K562 (cell line): ENCODE measurements at regions not wholly inside any gene's neighbourhood (a gene's known extent, or its start where the extent isn't known, plus 50 kb on each side); places are given as distances from the start of the nearest gene placed in this dataset.
A peak's percentile ranks its signal among the peaks of the same experiment; 100 is the strongest.

Experiments
- AFF4 ChIP-seq: sonication (generic); formaldehyde crosslinking; IDR thresholded peaks from 2 replicates; pipeline ENCODE4 v1.8.0; 2023; ENCODE audit warnings: mild to moderate bottlenecking, missing genetic modification reagents
- CBFA2T2 ChIP-seq: fragments of 450-650 bp; conservative IDR thresholded peaks from 2 replicates; pipeline ENCODE4 v1.6.1; 2017; ENCODE audit warnings: mild to moderate bottlenecking
- CREBBP ChIP-seq: IDR thresholded peaks from one replicate; pipeline ENCODE4 v1.6.1; 2012; ENCODE audit warnings: low read depth, mild to moderate bottlenecking, control low read depth, inconsistent platforms, low read length
- DNMT1 ChIP-seq: fragments of 450-650 bp; IDR thresholded peaks from 2 replicates; pipeline ENCODE4 v1.6.1; 2016; ENCODE audit warnings: antibody characterized with exemption, mild to moderate bottlenecking
- GTF2A2 ChIP-seq: IDR thresholded peaks from 2 replicates; pipeline ENCODE4 v1.6.1; 2016; ENCODE audit warnings: mild to moderate bottlenecking, missing genetic modification characterization, missing compliant biosample characterization
- HNRNPH1 ChIP-seq: fragments of 200-400 bp; formaldehyde crosslinking; optimal IDR thresholded peaks from 2 replicates; pipeline ENCODE3; 2017; ENCODE audit warnings: low read depth, mild to moderate bottlenecking, low read length, moderate library complexity
- LEF1 ChIP-seq: fragments of 450-650 bp; IDR thresholded peaks from 2 replicates; pipeline ENCODE4 v1.6.1; 2016; ENCODE audit warnings: mild to moderate bottlenecking
- MXD1 ChIP-seq: fragments of 250-450 bp; sonication (Bioruptor Pico); IDR thresholded peaks from 2 replicates; pipeline ENCODE4 v1.8.0; 2021; ENCODE audit warnings: borderline replicate concordance, mild to moderate bottlenecking, moderate library complexity; ENCODE audit not compliant: poor library complexity, severe bottlenecking
- NRF1 ChIP-seq, 2 experiments: fragments of 450-650 bp; IDR thresholded peaks in 1 of 2; conservative IDR thresholded peaks in 1 of 2; 2 replicates each; pipeline ENCODE4 v1.6.1; 2014; ENCODE audit warnings: mild to moderate bottlenecking in 2 of 2
- NUFIP1 ChIP-seq: fragments of 450-650 bp; IDR thresholded peaks from 2 replicates; pipeline ENCODE4 v1.6.1; 2018; ENCODE audit not compliant: partially characterized antibody
- PHF8 ChIP-seq: fragments of 200-600 bp; sonication (generic); IDR thresholded peaks from 2 replicates; pipeline ENCODE4 v1.6.1; 2012; ENCODE audit warnings: mixed run types, mild to moderate bottlenecking, inconsistent platforms, low read length, moderate library complexity, borderline replicate concordance
- PREB ChIP-seq: sonication (generic); formaldehyde crosslinking; IDR thresholded peaks from 2 replicates; pipeline ENCODE4 v1.8.1; 2023; ENCODE audit warnings: mild to moderate bottlenecking, missing genetic modification reagents
- PRPF4 ChIP-seq: fragments of 200-400 bp; formaldehyde crosslinking; IDR thresholded peaks from one replicate; pipeline ENCODE4 v1.6.1; 2017; ENCODE audit warnings: low read length, low read depth, mild to moderate bottlenecking; ENCODE audit not compliant: insufficient read depth, poor library complexity, severe bottlenecking
- PTBP1 ChIP-seq: fragments of 200-400 bp; formaldehyde crosslinking; IDR thresholded peaks from 2 replicates; pipeline ENCODE4 v1.6.1; 2017; ENCODE audit warnings: low read depth, low read length
- SMAD2 ChIP-seq: fragments of 150-350 bp; IDR thresholded peaks from 2 replicates; pipeline ENCODE4 v1.6.1; 2014; ENCODE audit warnings: low read depth, mild to moderate bottlenecking, low read length
- TAL1 ChIP-seq: fragments of 450-650 bp; IDR thresholded peaks from 2 replicates; pipeline ENCODE4 v1.6.1; 2016; ENCODE audit warnings: mild to moderate bottlenecking
- TBP ChIP-seq: optimal IDR thresholded peaks from 2 replicates; pipeline ENCODE3; 2011; ENCODE audit warnings: low read depth, low read length, improper control_type of control experiment
- THRAP3 ChIP-seq: fragments of 450-650 bp; IDR thresholded peaks from 2 replicates; pipeline ENCODE4 v1.6.1; 2016; ENCODE audit warnings: mild to moderate bottlenecking, inconsistent platforms, borderline replicate concordance
- TRIM28 ChIP-seq: fragments of 450-650 bp; IDR thresholded peaks from 2 replicates; pipeline ENCODE4 v1.6.1; 2017
- ZNF12 ChIP-seq: sonication (generic); formaldehyde crosslinking; IDR thresholded peaks from 2 replicates; pipeline ENCODE4 v1.4.0; 2020; ENCODE audit warnings: mild to moderate bottlenecking, missing genetic modification reagents
- ZNF253 ChIP-seq: fragments of 250-450 bp; sonication (Bioruptor Pico); conservative IDR thresholded peaks from 2 replicates; pipeline ENCODE4 v1.6.1; 2021; ENCODE audit warnings: mild to moderate bottlenecking
- ZNF398 ChIP-seq: fragments of 250-450 bp; sonication (Bioruptor Pico); IDR thresholded peaks from 2 replicates; pipeline ENCODE4 v1.8.0; 2021; ENCODE audit warnings: moderate library complexity, mild to moderate bottlenecking, inconsistent platforms
- ZNF75A ChIP-seq: fragments of 450-650 bp; formaldehyde crosslinking; IDR thresholded peaks from 2 replicates; pipeline ENCODE4 v1.4.0; 2020; ENCODE audit warnings: mild to moderate bottlenecking
- ZNF778 ChIP-seq: fragments of 450-650 bp; formaldehyde crosslinking; IDR thresholded peaks from 2 replicates; pipeline ENCODE4 v1.4.0; 2020; ENCODE audit warnings: mild to moderate bottlenecking, moderate library complexity
- ZZZ3 ChIP-seq: fragments of 450-650 bp; IDR thresholded peaks from 2 replicates; pipeline ENCODE4 v1.6.1; 2016; ENCODE audit warnings: antibody characterized with exemption, mild to moderate bottlenecking, moderate library complexity

GRCh38 chr7:7099584-7100014 lies 82.7 kb upstream of the C1GALT1 start (continued):
- no peak for TF ChIP-seq ZNF778 (CRISPR knock-in tag)
- TF ChIP-seq THRAP3, result no peak
- TF ChIP-seq ZNF398 (CRISPR knock-in tag), result no peak
- peak; percentile 79 for TF ChIP-seq TAL1
- TF ChIP-seq TRIM28, result peak; percentile 56; the same call in 1 of the 2 replicates
- no peak for TF ChIP-seq PTBP1
- TF ChIP-seq TBP, result no peak
- TF ChIP-seq NUFIP1, result no peak
- TF ChIP-seq PRPF4, result no peak
- no peak for TF ChIP-seq MXD1
- TF ChIP-seq HNRNPH1, result no peak
- no peak for TF ChIP-seq GTF2A2 (tag)
- no peak for TF ChIP-seq DNMT1
- peak; percentile 26 to 27; a peak in 1 of 4 replicates for TF ChIP-seq NRF1 (conservative IDR thresholded peaks at IDR 0.05 in 1 of 2, IDR thresholded peaks at IDR 0.05 in 1 of 2)
- TF ChIP-seq ZZZ3, result no peak
- TF ChIP-seq ZNF12 (CRISPR knock-in tag), result no peak
- TF ChIP-seq SMAD2, result no peak
- TF ChIP-seq AFF4 (CRISPR knock-in tag), result 0 out of 2 replicates have a peak, but pooled peaks have one; percentile 11
- no peak for TF ChIP-seq ZNF253
- TF ChIP-seq ZNF75A (CRISPR knock-in tag), result no peak
- no peak for TF ChIP-seq PREB
- TF ChIP-seq CREBBP, result no peak
- no peak for TF ChIP-seq PHF8
- peak; percentile 60; the same call in 1 of the 2 replicates for TF ChIP-seq LEF1
- TF ChIP-seq CBFA2T2, result peak; percentile 83
